ENCODE measurements at regions not wholly inside any gene's neighbourhood (a gene's known extent, or its start where the extent isn't known, plus 50 kb on each side); places are given as distances from the start of the nearest gene placed in this dataset.

GRCh38 chr10:10796774-10797415 is 220.8 kb upstream of the CELF2 start:
- TF ChIP-seq CTCF (conservative IDR thresholded peaks at IDR 0.05; ENCODE audit: low read depth), result no peak
- POLR2A ChIA-PET (ENCODE audit: low non-redundant PET), result no interaction called here
- no peak for DNase-seq (ENCODE audit: low spot score)
- CTCF ChIA-PET, result no interaction called here
- H3K27ac ChIP-seq, result no peak overlapping the region; the same call in 1 of the 2 replicates

DNA sequence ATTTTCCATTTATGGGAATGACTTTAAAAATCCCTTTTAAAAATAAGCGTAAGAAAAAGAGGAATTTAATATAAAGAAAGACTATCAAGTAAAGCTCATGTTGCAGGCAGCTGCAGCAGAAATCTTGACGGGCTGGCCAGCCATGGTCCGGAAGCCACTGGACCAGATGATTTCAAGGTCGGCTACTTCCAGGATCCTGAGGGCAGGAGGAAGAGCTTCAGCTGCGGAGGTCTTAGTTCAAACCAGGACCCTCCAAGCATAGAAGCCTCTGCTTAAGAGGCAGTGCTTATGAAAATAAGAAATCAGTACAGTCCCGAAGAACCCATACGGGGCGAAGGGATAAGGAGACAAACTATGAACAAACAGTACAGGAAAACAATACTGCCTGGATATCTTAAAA is 220.2 kb upstream of the CELF2 start:
- POLR2A ChIA-PET (ENCODE audit: low non-redundant PET), result no interaction called here
- H3K27ac ChIP-seq, result peak overlapping the region; percentile 75
- no peak for TF ChIP-seq CTCF (conservative IDR thresholded peaks at IDR 0.05; ENCODE audit: low read depth)
- CTCF ChIA-PET, result no interaction called here
- DNase-seq (ENCODE audit: low spot score), result no peak

GRCh38 chr10:10798102-10798863 is 219.4 kb upstream of the CELF2 start:
- POLR2A ChIA-PET (ENCODE audit: low non-redundant PET), result no interaction called here
- no peak for TF ChIP-seq CTCF (conservative IDR thresholded peaks at IDR 0.05; ENCODE audit: low read depth)
- DNase-seq (ENCODE audit: low spot score), result no peak
- CTCF ChIA-PET, result interaction anchor here (0.6 kb wide), 1 partner anchor 30 kb away, joined by 4 read pairs; no protein-coding TSS in a partner anchor
- H3K27ac ChIP-seq, result peak overlapping the region; percentile 50

- no peak for DNase-seq (ENCODE audit: low spot score)
- ChIA-PET CTCF (no interaction called here), POLR2A (ENCODE audit: low non-redundant PET) (no interaction called here)
- TF ChIP-seq CTCF (conservative IDR thresholded peaks at IDR 0.05; ENCODE audit: low read depth), result no peak
- peak overlapping the region; percentile 50 for H3K27ac ChIP-seq
These were observed 218.8 kb upstream of the CELF2 start for GRCh38 chr10:10798864-10799192.

- POLR2A ChIA-PET (ENCODE audit: low non-redundant PET), result no interaction called here
- CTCF ChIA-PET, result no interaction called here
- DNase-seq (ENCODE audit: low spot score), result no peak
- TF ChIP-seq CTCF (conservative IDR thresholded peaks at IDR 0.05; ENCODE audit: low read depth), result no peak
- H3K27ac ChIP-seq, result no peak overlapping the region
These were observed 216.7 kb upstream of the CELF2 start for GRCh38 chr10:10800961-10801360.

DNA sequence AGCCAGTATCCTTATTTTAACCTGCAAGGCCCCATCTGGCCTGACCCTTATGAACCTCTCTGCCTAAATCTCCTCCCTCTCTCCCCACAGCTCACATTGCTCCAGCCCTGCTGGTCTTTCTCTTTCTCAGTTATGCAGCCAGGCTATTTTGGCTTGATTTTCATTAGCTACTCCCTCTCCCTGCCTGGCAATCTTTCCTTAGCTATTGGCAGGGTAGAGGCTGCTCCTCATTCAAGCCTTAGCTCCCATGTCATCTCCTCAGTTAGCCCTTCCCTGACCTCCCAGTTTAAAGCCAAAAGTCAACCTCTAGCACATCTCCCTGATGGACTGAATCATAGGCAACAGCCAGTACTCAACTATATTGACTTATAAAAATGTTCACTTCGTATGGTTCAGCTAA is 214.4 kb upstream of the CELF2 start:
- ChIA-PET POLR2A (ENCODE audit: low non-redundant PET) (no interaction called here), CTCF (interaction anchor here (0.6 kb wide), 1 partner anchor 12 kb away, joined by 3 read pairs; no protein-coding TSS in a partner anchor)

More for the DNA sequence above, 214.4 kb upstream of the CELF2 start:
- DNase-seq (ENCODE audit: low spot score), result no peak
- TF ChIP-seq CTCF (conservative IDR thresholded peaks at IDR 0.05; ENCODE audit: low read depth), result no peak
- no peak overlapping the region for H3K27ac ChIP-seq

All from RWPE1 (cell line).